GM19328 (cell line): ENCODE measurements at regions not wholly inside any gene's neighbourhood (a gene's known extent, or its start where the extent isn't known, plus 50 kb on each side); places are given as distances from the start of the nearest gene placed in this dataset.
A peak's percentile ranks its signal among the peaks of the same experiment; 100 is the strongest.
"Not testable (repeated sequence)": the region's sequence is repeated elsewhere in the genome, so short reads cannot be mapped to it uniquely, and the experiment has no call there.

Source experiments
- ATAC-seq: cut with Tn5 transposase; IDR thresholded peaks from one replicate; pipeline ENCODE4 v1.9.1; 2021; ENCODE audit warnings: mild to moderate bottlenecking, moderate library complexity; ENCODE audit not compliant: unreplicated experiment

DNA sequence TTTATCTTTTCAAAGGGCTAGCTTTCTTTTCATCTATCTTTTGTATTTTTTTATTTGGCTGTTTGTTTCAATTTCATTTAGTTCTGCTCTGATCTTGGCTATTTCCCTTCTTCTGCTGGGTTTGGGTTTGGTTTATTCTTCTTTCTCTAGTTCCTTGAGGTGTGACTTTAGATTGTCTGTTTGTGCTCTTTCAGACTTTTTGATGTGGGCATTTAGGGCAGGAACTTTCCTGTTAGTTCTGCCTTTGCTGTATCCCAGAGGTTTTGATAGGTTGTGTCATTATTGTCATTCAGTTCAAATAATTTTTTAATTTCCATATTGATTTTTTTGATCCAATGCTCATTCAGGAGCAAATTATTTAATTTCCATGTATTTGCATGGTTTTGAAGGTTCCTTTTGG is 325.0 kb downstream of the PTPRC start:
- not testable (repeated sequence) for ATAC-seq

- no peak for ATAC-seq
Observed at GRCh38 chr1:198966519-198966918, 327.7 kb downstream of the PTPRC start.

GRCh38 chr1:198967566-198967965 is 328.7 kb downstream of the PTPRC start:
- ATAC-seq = no peak

DNA sequence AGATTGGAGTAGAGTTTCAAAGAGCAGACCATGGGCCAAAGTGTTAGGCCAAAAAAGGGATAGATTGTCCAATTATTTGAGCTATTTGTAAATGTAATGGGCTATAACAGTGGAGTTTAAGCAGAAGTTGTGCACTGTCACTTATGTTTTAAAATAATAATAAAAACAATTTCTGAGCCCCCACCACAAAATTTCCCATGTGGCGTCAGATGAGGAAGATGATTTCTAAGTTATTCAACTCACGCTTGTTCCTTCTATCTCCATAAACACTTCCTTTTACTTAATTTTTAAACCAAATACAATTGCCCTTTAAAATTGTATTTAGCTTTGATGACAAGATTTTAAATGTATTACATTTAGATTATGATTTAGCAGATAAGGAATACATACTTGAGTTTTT is 330.0 kb downstream of the PTPRC start:
- ATAC-seq = no peak

DNA sequence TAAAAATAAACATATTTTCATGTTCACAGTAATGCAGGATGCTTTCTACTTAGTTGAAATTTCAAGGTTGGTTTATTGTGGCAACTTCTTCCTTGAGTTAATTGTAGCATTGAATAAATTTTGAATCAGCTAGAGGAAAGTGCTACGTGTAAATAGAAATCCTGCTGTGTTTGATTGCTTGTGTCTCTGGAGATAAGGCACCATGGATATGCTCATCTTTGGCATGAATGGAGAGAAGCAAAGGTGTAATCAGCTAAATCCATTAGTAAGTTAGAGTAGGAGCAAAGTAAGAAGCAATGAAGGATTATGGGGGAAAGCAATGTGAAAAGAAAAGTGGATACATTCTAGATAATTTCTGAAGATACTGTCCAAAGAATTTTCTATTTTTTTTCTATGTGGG is 331.1 kb downstream of the PTPRC start:
- ATAC-seq = no peak

- ATAC-seq = no peak
Observed at GRCh38 chr1:198970916-198971315, 332.1 kb downstream of the PTPRC start.

DNA sequence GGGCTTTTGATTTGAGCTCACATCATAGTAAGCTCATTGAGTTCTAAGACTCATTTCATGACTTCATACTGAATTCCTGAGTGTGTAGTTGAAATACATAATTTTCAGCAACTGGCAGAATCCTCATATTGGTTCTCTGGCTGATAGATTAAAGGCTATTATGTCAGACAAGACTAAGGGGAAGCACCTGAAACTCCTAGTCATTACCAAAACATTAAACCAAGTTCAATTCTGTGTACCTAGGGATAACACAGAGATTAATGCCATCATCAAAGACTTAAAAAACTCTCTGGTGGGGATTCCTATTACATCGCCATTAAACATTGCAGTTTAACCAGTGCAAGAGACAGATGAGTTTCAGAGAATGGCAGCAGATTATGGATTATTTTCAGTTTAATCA is 339.1 kb downstream of the PTPRC start:
- ATAC-seq = no peak

- no peak for ATAC-seq
Observed at GRCh38 chr1:198978523-198978922, 339.7 kb downstream of the PTPRC start.

DNA sequence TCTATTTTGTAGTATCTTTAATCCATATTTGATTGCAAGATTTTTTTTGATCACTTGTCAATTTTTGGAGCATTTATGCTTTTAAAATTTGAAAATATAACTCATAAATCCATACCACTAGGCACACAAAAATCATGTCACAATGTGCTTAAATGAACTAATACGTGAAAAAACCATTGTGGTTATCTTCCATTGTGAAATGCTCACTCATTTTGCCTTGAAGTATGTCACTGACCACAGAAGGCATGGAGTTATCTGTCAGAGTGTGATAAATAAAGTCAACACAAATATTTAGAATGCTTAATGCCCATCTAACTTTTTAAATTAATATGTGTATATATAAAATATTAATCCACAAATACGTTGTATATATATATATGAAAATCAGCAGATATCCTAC is 347.2 kb downstream of the PTPRC start:
- no peak for ATAC-seq

GRCh38 chr1:198986442-198986841 is 347.6 kb downstream of the PTPRC start:
- ATAC-seq = no peak

DNA sequence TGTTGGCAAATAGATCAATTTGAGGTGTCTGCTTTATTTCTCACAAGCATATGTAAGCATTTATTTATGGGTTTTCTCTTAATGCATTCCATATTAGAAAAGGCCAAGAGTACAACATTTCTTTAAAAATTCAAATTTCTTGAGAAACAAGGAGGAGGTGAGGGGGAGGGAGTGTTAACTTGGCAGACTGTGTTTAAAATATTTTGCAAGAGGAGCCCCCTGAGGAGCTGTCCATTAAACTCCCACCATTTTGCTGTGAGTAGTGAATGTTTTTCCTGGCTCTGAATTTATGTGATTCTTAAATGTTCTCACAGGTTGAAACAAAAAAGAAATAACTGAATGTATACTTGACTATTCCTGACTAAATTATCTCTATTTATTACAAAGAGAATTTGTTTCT is 363.8 kb downstream of the PTPRC start:
- ATAC-seq = no peak

- ATAC-seq = no peak
Observed at GRCh38 chr1:199007423-199007822, 368.6 kb downstream of the PTPRC start.

DNA sequence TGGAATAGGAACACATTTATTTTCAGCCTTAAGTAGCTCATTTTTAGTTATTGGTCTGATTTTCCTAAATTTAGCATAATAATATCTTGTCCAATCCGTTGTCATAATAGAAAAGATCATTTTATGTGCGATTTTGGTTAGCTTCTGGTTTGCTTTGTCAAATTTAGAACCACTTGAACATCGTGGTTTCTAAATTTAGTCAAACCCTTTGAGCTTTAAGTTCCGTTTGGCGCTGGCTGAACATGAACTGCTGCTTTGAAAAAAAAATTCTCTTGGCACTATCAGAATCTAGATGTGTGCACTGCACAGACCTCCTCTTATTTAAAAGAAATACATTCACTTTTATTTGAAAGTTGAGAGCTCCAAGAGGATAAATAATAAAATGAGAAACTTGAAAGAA is 370.6 kb downstream of the PTPRC start:
- ATAC-seq = peak; percentile 67

DNA sequence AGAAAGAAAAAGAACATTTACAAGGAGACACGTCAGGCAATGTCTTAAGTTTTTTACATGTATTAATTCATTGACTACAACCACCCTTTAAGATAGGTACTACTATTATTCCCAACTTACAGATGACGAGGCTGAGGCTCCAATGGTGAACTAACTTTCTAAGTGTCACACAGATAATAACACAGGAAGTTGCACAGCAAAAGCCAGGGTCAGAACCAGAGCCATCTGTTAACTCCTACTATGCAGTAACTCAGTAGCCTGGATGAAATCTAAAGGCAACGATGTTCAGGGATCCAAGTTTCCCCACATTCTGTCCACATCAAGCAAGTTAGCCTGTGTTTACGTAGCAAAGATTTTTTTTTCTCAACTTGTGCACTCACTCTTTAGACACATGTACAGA is 371.7 kb downstream of the PTPRC start:
- ATAC-seq = no peak

- ATAC-seq = no peak
Observed at GRCh38 chr1:199010933-199011332, 372.1 kb downstream of the PTPRC start.

GRCh38 chr1:199015799-199016198 is 377.0 kb downstream of the PTPRC start:
- no peak for ATAC-seq

DNA sequence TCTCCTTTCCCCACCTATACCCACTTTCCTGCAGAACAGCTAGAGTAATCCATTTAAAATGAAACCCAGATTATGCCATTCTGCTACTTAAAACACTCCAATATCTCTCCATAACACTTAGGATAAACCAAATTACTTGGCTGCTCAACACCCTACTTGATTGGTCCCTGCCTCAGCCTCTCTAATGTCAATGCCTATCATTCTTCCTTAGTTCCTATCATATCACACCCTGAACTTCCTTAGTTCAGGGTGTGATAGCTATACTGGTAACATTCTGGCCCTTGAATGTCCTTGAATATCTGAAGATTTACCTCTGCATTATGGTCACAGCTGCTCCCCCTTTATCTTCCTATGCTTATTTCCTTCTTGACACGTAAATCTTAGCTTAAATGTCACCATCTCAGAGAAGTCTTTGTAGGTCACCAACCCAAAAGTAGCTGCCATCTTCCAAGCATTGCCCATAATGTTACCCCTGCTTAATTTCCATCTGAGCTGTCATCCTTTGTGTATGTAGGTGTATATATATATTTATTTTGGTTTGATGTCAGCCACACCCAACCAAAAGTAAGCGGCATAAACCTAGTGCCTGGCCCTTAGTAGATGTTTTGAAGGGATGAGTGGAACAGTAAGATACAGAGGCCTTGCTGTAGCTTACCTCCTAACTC is 379.8 kb downstream of the PTPRC start:
- ATAC-seq = no peak

DNA sequence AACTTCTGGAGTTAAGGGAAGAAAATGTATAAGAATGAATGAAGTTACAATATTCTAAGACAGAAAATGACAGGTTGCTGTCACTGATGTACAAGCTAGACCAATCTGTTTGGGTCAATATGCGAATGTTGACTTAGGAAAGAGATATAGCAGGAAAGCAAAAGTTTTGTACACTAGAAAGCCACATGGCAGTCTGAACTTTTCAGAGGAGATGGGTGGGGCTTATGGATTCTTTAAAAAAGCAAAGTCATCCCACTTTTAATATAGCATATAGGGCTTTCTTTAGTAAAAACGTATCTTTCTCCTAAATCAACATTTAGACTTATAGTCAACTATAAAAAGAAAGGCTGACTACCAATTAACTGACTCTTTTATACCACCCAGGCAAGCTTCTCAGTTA is 381.2 kb downstream of the PTPRC start:
- ATAC-seq = no peak

GRCh38 chr1:199020904-199021303 is 382.1 kb downstream of the PTPRC start:
- ATAC-seq = no peak

- no peak for ATAC-seq
Observed at GRCh38 chr1:199029401-199029800, 390.6 kb downstream of the PTPRC start.

GRCh38 chr1:199029855-199030254 is 391.0 kb downstream of the PTPRC start:
- no peak for ATAC-seq

DNA sequence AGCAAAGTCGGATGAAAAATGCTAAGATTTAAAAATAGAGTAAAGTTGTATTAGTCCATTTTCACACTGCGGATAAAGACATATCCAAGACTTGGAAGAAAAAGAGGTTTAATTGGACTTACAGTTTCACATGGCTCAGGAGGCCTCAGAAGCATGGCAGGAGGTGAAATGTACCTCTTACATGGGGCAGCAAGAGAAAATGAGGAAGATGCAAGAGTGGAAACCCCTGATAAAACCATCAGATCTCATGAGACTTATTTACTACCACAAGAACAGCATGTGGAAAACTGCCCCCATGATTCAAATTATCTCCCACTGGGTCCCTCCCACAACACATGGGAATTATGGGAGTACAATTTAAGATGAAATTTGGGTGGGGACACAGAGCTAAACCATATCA is 391.7 kb downstream of the PTPRC start:
- not testable (repeated sequence) for ATAC-seq

GRCh38 chr1:199031170-199031569 is 392.3 kb downstream of the PTPRC start:
- not testable (repeated sequence) for ATAC-seq
